ENCODE measurements at regions not wholly inside any gene's neighbourhood (a gene's known extent, or its start where the extent isn't known, plus 50 kb on each side); places are given as distances from the start of the nearest gene placed in this dataset.

- H2AFZ ChIP-seq (ENCODE audit: insufficient read depth, low read depth, low read length, poor library complexity, severe bottlenecking), result no peak overlapping the region
- Mint-ChIP-seq H3K27ac (no peak overlapping the region), H3K9me3 (peaks cover 6 to 32% (median 20%) of the 10 kb centered on the region in 7 donors), H3K36me3 (no peaks in the 10 kb centered on the region), H3K27me3 (ENCODE audit: low read depth in 3 of 3) (peaks cover 3 to 8% (median 5%) of the 10 kb centered on the region in 3 donors), H3K4me3 (no peak overlapping the region), H3K4me1 (no peaks in the 10 kb centered on the region)
- no peak overlapping the region for H3K4me2 ChIP-seq (replicated peaks; ENCODE audit: extremely low read depth, low read length, poor library complexity, severe bottlenecking)
- no peaks in the 10 kb centered on the region for H3K79me2 ChIP-seq (ENCODE audit: insufficient read depth, low read length)
- H4K20me1 ChIP-seq (ENCODE audit: insufficient read depth, low read length), result no peaks in the 10 kb centered on the region
- 82% methylated on average over 2 of the region's 21 CpGs for WGBS (ENCODE audit: insufficient coverage)
- H3K9ac ChIP-seq (ENCODE audit: insufficient read depth, low read length, poor library complexity, severe bottlenecking), result no peak overlapping the region
- H3K27ac ChIP-seq (ENCODE audit: low read depth in 1 of 2, low read length in 2 of 2), result no peak overlapping the region
- no peak overlapping the region for H3K4me3 ChIP-seq (replicated peaks in 1 of 3; ENCODE audit: low read depth in 2 of 3, low read length in 3 of 3)
- no peaks in the 10 kb centered on the region for H3K4me1 ChIP-seq (ENCODE audit: control insufficient read depth in 1 of 2, insufficient read depth in 2 of 2, low read length in 2 of 2)
- no peaks in the 10 kb centered on the region for H3K27me3 ChIP-seq (ENCODE audit: control insufficient read depth in 2 of 2, insufficient read depth in 2 of 2, low read length in 2 of 2)
- TF ChIP-seq, protein P1, sequence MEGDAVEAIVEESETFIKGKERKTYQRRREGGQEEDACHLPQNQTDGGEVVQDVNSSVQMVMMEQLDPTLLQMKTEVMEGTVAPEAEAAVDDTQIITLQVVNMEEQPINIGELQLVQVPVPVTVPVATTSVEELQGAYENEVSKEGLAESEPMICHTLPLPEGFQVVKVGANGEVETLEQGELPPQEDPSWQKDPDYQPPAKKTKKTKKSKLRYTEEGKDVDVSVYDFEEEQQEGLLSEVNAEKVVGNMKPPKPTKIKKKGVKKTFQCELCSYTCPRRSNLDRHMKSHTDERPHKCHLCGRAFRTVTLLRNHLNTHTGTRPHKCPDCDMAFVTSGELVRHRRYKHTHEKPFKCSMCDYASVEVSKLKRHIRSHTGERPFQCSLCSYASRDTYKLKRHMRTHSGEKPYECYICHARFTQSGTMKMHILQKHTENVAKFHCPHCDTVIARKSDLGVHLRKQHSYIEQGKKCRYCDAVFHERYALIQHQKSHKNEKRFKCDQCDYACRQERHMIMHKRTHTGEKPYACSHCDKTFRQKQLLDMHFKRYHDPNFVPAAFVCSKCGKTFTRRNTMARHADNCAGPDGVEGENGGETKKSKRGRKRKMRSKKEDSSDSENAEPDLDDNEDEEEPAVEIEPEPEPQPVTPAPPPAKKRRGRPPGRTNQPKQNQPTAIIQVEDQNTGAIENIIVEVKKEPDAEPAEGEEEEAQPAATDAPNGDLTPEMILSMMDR (IDR thresholded peaks at IDR 0.05), result no peak
- DNase-seq, result no peak
- peaks cover 20 to 25% of the 10 kb centered on the region in 2 donors for H3K9me3 ChIP-seq (replicated peaks in 1 of 2; ENCODE audit: control insufficient read depth in 1 of 2, insufficient read depth in 1 of 2, low read length in 2 of 2)
- H3K36me3 ChIP-seq (replicated peaks in 1 of 2; ENCODE audit: control insufficient read depth in 1 of 2, insufficient read depth in 2 of 2, low read length in 2 of 2), result no peaks in the 10 kb centered on the region
- intact Hi-C loops (cut with micrococcal nuclease), result no loop called here
Measured at GRCh38 chr7:98493030-98493778, 92.3 kb upstream of the BAIAP2L1 start.

DNA sequence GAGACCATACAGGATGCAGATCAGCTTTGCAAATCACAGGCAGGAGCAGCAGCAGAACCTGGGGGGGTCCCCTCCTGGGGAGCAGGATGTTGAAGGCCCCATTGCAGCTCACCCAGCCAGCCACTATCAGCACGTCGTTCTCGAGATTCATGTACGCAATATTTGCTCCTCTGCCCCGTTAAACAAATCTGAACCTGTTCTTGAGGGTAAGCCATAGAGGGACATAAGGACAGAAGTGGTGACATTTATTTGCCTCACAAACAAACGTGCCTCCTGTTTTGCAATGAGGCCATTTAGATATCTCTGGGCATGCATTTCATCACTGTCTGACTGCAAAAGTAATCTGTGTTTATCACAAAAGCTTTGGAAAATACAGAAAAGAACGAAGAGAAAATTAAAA lies 87.3 kb upstream of the BAIAP2L1 start:
- no peaks in the 10 kb centered on the region for H3K4me1 Mint-ChIP-seq
- no peaks in the 10 kb centered on the region for H3K9me3 ChIP-seq (replicated peaks in 1 of 2; ENCODE audit: control insufficient read depth in 1 of 2, insufficient read depth in 1 of 2, low read length in 2 of 2)
- H3K4me3 ChIP-seq (replicated peaks in 1 of 3; ENCODE audit: low read depth in 2 of 3, low read length in 3 of 3), result no peak overlapping the region
- H3K4me3 Mint-ChIP-seq, result no peak overlapping the region
- H3K36me3 ChIP-seq (replicated peaks in 1 of 2; ENCODE audit: control insufficient read depth in 1 of 2, insufficient read depth in 2 of 2, low read length in 2 of 2), result no peaks in the 10 kb centered on the region
- no peak overlapping the region for H3K27ac Mint-ChIP-seq
- no peak overlapping the region for H3K9ac ChIP-seq (ENCODE audit: insufficient read depth, low read length, poor library complexity, severe bottlenecking)
- peaks cover 0 to 11% (median 2%) of the 10 kb centered on the region in 7 donors for H3K9me3 Mint-ChIP-seq
- no CpG with 5 or more reads among the region's 7 CpGs for WGBS (ENCODE audit: insufficient coverage)
- no peak overlapping the region for H3K27ac ChIP-seq (ENCODE audit: low read depth in 1 of 2, low read length in 2 of 2)
- H3K36me3 Mint-ChIP-seq, result no peaks in the 10 kb centered on the region
- H2AFZ ChIP-seq (ENCODE audit: insufficient read depth, low read depth, low read length, poor library complexity, severe bottlenecking), result no peak overlapping the region
- no peak for DNase-seq
- H3K4me1 ChIP-seq (ENCODE audit: control insufficient read depth in 1 of 2, insufficient read depth in 2 of 2, low read length in 2 of 2), result no peaks in the 10 kb centered on the region
- no peaks in the 10 kb centered on the region for H3K79me2 ChIP-seq (ENCODE audit: insufficient read depth, low read length)
- intact Hi-C loops (cut with micrococcal nuclease), result no loop called here
- no peaks in the 10 kb centered on the region for H3K27me3 ChIP-seq (ENCODE audit: control insufficient read depth in 2 of 2, insufficient read depth in 2 of 2, low read length in 2 of 2)
- H4K20me1 ChIP-seq (ENCODE audit: insufficient read depth, low read length), result no peaks in the 10 kb centered on the region
- H3K27me3 Mint-ChIP-seq (ENCODE audit: low read depth in 3 of 3), result peaks cover 3 to 6% (median 4%) of the 10 kb centered on the region in 3 donors
- TF ChIP-seq, protein P1 (IDR thresholded peaks at IDR 0.05), result no peak
- no peak overlapping the region for H3K4me2 ChIP-seq (replicated peaks; ENCODE audit: extremely low read depth, low read length, poor library complexity, severe bottlenecking)
